ENCODE measurements at regions not wholly inside any gene's neighbourhood (a gene's known extent, or its start where the extent isn't known, plus 50 kb on each side); places are given as distances from the start of the nearest gene placed in this dataset.
"Not testable (repeated sequence)": the region's sequence is repeated elsewhere in the genome, so short reads cannot be mapped to it uniquely, and the experiment has no call there.

- TF ChIP-seq, protein P1, sequence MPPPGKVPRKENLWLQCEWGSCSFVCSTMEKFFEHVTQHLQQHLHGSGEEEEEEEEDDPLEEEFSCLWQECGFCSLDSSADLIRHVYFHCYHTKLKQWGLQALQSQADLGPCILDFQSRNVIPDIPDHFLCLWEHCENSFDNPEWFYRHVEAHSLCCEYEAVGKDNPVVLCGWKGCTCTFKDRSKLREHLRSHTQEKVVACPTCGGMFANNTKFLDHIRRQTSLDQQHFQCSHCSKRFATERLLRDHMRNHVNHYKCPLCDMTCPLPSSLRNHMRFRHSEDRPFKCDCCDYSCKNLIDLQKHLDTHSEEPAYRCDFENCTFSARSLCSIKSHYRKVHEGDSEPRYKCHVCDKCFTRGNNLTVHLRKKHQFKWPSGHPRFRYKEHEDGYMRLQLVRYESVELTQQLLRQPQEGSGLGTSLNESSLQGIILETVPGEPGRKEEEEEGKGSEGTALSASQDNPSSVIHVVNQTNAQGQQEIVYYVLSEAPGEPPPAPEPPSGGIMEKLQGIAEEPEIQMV (CRISPR knock-in tag; IDR thresholded peaks at IDR 0.05; ENCODE audit: low read depth): not testable (repeated sequence)
- not testable (repeated sequence) for TF ChIP-seq U2AF2 (IDR thresholded peaks at IDR 0.05; ENCODE audit: low read depth, low read length); CTCF (CRISPR knock-in tag; IDR thresholded peaks at IDR 0.05); TP53 (CRISPR knock-in tag; conservative IDR thresholded peaks at IDR 0.05); RBM22 (optimal IDR thresholded peaks at IDR 0.05; ENCODE audit: low read length); POLR2AphosphoS5 (IDR thresholded peaks at IDR 0.05; ENCODE audit: low read depth, low read length)
- TF ChIP-seq, protein P2, sequence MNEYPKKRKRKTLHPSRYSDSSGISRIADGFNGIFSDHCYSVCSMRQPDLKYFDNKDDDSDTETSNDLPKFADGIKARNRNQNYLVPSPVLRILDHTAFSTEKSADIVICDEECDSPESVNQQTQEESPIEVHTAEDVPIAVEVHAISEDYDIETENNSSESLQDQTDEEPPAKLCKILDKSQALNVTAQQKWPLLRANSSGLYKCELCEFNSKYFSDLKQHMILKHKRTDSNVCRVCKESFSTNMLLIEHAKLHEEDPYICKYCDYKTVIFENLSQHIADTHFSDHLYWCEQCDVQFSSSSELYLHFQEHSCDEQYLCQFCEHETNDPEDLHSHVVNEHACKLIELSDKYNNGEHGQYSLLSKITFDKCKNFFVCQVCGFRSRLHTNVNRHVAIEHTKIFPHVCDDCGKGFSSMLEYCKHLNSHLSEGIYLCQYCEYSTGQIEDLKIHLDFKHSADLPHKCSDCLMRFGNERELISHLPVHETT (CRISPR knock-in tag; conservative IDR thresholded peaks at IDR 0.05): not testable (repeated sequence)
These were observed 60.9 kb downstream of the CDY2A start for GRCh38 chrY:18086361-18086977.

Measured in HepG2 (cell line).